GM18520 (cell line): ENCODE measurements at regions not wholly inside any gene's neighbourhood (a gene's known extent, or its start where the extent isn't known, plus 50 kb on each side); places are given as distances from the start of the nearest gene placed in this dataset.
"Not testable (repeated sequence)": the region's sequence is repeated elsewhere in the genome, so short reads cannot be mapped to it uniquely, and the experiment has no call there.

Experiments used
- ATAC-seq: cut with Tn5 transposase; IDR thresholded peaks from one replicate; pipeline ENCODE4 v1.9.1; 2021; ENCODE audit not compliant: unreplicated experiment

- no peak for ATAC-seq
Observed at GRCh38 chrX:121635141-121635540, 587.7 kb downstream of the GLUD2 start.

GRCh38 chrX:121639781-121640180 lies 592.4 kb downstream of the GLUD2 start:
- ATAC-seq = no peak

- ATAC-seq = no peak
Observed at GRCh38 chrX:121641560-121641959, 594.1 kb downstream of the GLUD2 start.

- no peak for ATAC-seq
Observed at GRCh38 chrX:121642415-121642814, 595.0 kb downstream of the GLUD2 start.

GRCh38 chrX:121649417-121649816 lies 602.0 kb downstream of the GLUD2 start:
- no peak for ATAC-seq

- no peak for ATAC-seq
Observed at GRCh38 chrX:121655276-121655675, 607.9 kb downstream of the GLUD2 start.

GRCh38 chrX:121666171-121666570 lies 618.8 kb downstream of the GLUD2 start:
- ATAC-seq = no peak

GRCh38 chrX:121671649-121672048 lies 624.2 kb downstream of the GLUD2 start:
- ATAC-seq = no peak

GRCh38 chrX:121709236-121709635 lies 661.8 kb downstream of the GLUD2 start:
- not testable (repeated sequence) for ATAC-seq

- no peak for ATAC-seq
Observed at GRCh38 chrX:121733514-121733913, 686.1 kb downstream of the GLUD2 start.

GRCh38 chrX:121746105-121746504 lies 698.7 kb downstream of the GLUD2 start:
- no peak for ATAC-seq

GRCh38 chrX:121753602-121754001 lies 706.2 kb downstream of the GLUD2 start:
- not testable (repeated sequence) for ATAC-seq

- no peak for ATAC-seq
Observed at GRCh38 chrX:121754301-121754700, 706.9 kb downstream of the GLUD2 start.

GRCh38 chrX:121755541-121755940 lies 708.1 kb downstream of the GLUD2 start:
- no peak for ATAC-seq

- no peak for ATAC-seq
Observed at GRCh38 chrX:121761845-121762244, 714.4 kb downstream of the GLUD2 start.

GRCh38 chrX:121763671-121764070 lies 716.3 kb downstream of the GLUD2 start:
- ATAC-seq = no peak

- not testable (repeated sequence) for ATAC-seq
Observed at GRCh38 chrX:121768210-121768609, 720.8 kb downstream of the GLUD2 start.

- no peak for ATAC-seq
Observed at GRCh38 chrX:121781991-121782390, 734.6 kb downstream of the GLUD2 start.

GRCh38 chrX:121782544-121782943 lies 735.1 kb downstream of the GLUD2 start:
- ATAC-seq = no peak

GRCh38 chrX:121782976-121783375 lies 735.6 kb downstream of the GLUD2 start:
- ATAC-seq = no peak

- no peak for ATAC-seq
Observed at GRCh38 chrX:121802881-121803412, 755.5 kb downstream of the GLUD2 start.

- no peak for ATAC-seq
Observed at GRCh38 chrX:121823406-121823805, 776.0 kb downstream of the GLUD2 start.

- ATAC-seq = no peak
Observed at GRCh38 chrX:121831601-121832000, 784.2 kb downstream of the GLUD2 start.

GRCh38 chrX:121832446-121832845 lies 785.0 kb downstream of the GLUD2 start:
- no peak for ATAC-seq
